ENCODE measurements at regions not wholly inside any gene's neighbourhood (a gene's known extent, or its start where the extent isn't known, plus 50 kb on each side); places are given as distances from the start of the nearest gene placed in this dataset.

GRCh38 chr7:125119559-125120115 lies 190.0 kb upstream of the POT1 start:
- no peak for TF ChIP-seq TSHZ2 (CRISPR knock-in tag; IDR thresholded peaks at IDR 0.05)
- no peak for TF ChIP-seq ARNTL (CRISPR knock-in tag; IDR thresholded peaks at IDR 0.05; ENCODE audit: borderline replicate concordance, low read depth)
- no peak for TF ChIP-seq ZFP30 (CRISPR knock-in tag; IDR thresholded peaks at IDR 0.05)
- no peak for TF ChIP-seq GLIS3 (CRISPR knock-in tag; IDR thresholded peaks at IDR 0.05)
- no peak for TF ChIP-seq PATZ1 (CRISPR knock-in tag; IDR thresholded peaks at IDR 0.05; ENCODE audit: borderline replicate concordance)
- no peak for TF ChIP-seq TOX (CRISPR knock-in tag; IDR thresholded peaks at IDR 0.05; ENCODE audit: borderline replicate concordance)
- TF ChIP-seq ZNF8 (CRISPR knock-in tag; IDR thresholded peaks at IDR 0.05), result no peak
- TF ChIP-seq CSRNP3 (CRISPR knock-in tag; IDR thresholded peaks at IDR 0.05), result no peak
